HL-60 (cell line): ENCODE measurements at regions not wholly inside any gene's neighbourhood (a gene's known extent, or its start where the extent isn't known, plus 50 kb on each side); places are given as distances from the start of the nearest gene placed in this dataset.

Source experiments
- CTCF ChIP-seq: IDR thresholded peaks from one replicate; pipeline ENCODE4 v1.5.1; 2011; ENCODE audit warnings: low read length, control low read depth, inconsistent platforms; ENCODE audit not compliant: insufficient read depth
- GABPA ChIP-seq: IDR thresholded peaks from 2 replicates; pipeline ENCODE4 v1.6.1; 2012; ENCODE audit warnings: low read depth
- POLR2AphosphoS5 ChIP-seq: IDR thresholded peaks from 2 replicates; pipeline ENCODE4 v1.6.1; 2012; ENCODE audit warnings: low read depth
- SPI1 ChIP-seq: IDR thresholded peaks from 2 replicates; pipeline ENCODE4 v1.6.1; 2012; ENCODE audit warnings: low read depth, mild to moderate bottlenecking, borderline replicate concordance

GRCh38 chr5:130652176-130652575, 512.9 kb downstream of the HINT1 start:
- TF ChIP-seq CTCF, result no peak
- TF ChIP-seq GABPA, result no peak
- TF ChIP-seq POLR2AphosphoS5, result no peak
- TF ChIP-seq SPI1, result no peak
